OCI-LY1 (cell line): ENCODE measurements at regions not wholly inside any gene's neighbourhood (a gene's known extent, or its start where the extent isn't known, plus 50 kb on each side); places are given as distances from the start of the nearest gene placed in this dataset.

Experiments
- CTCF ChIP-seq: fragments of 200-600 bp; sonication (generic), shearing (Covaris generic); IDR thresholded peaks from 2 replicates; pipeline ENCODE4 v1.5.1; 2017; ENCODE audit warnings: mild to moderate bottlenecking, antibody characterized with exemption, low read length, moderate library complexity, mixed read lengths
- EZH2 ChIP-seq: fragments of 200-600 bp; sonication (generic), shearing (Covaris generic); IDR thresholded peaks from 2 replicates; pipeline ENCODE4 v1.8.0; 2017; ENCODE audit warnings: borderline replicate concordance, mixed run types, mild to moderate bottlenecking, antibody characterized with exemption, low read length, moderate library complexity, mixed read lengths

DNA sequence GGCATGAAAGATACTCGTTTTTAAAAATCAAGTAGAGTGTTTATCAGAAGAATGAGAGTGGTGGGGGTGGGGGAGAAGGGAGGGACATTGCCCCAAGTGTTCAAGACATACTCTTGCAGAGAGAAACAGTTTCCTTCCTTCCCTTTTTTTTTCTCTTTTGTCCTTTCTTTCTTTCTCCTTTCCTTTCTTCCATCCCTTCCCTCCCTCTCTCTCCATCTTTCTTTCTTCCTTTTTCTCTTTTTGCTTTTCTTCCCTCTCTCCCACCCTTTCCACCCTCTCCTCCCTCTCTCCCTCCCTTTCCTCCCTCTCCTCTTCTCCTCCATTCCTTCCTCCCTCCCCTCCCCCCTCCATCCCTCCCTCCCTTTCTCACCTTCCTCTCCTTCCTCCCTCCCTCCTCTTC is 478.3 kb upstream of the EDIL3 start:
- TF ChIP-seq CTCF (no peak), EZH2 (no peak)
